G401.6 (cell line): ENCODE measurements at regions not wholly inside any gene's neighbourhood (a gene's known extent, or its start where the extent isn't known, plus 50 kb on each side); places are given as distances from the start of the nearest gene placed in this dataset.
A peak's percentile ranks its signal among the peaks of the same experiment; 100 is the strongest.
"Not testable (repeated sequence)": the region's sequence is repeated elsewhere in the genome, so short reads cannot be mapped to it uniquely, and the experiment has no call there.

Experiments
- FAIRE-seq: peaks from 2 replicates; lab custom pipeline; 2012; peaks lifted over from hg19 to GRCh38; lab: Jason Lieb, UNC

- peak; percentile 99 for FAIRE-seq
Observed at GRCh38 chr6:141562851-141563763, 569.6 kb upstream of the GJE1 start.

- no peak for FAIRE-seq
Observed at GRCh38 chr6:141562186-141562811, 570.4 kb upstream of the GJE1 start.

- FAIRE-seq = no peak
Observed at GRCh38 chr6:141561154-141561553, 571.6 kb upstream of the GJE1 start.

- no peak for FAIRE-seq
Observed at GRCh38 chr6:141552463-141552862, 580.3 kb upstream of the GJE1 start.

GRCh38 chr6:141552031-141552430 is 580.7 kb upstream of the GJE1 start:
- no peak for FAIRE-seq

- no peak for FAIRE-seq
Observed at GRCh38 chr6:141551318-141551717, 581.4 kb upstream of the GJE1 start.

GRCh38 chr6:141550471-141550870 is 582.3 kb upstream of the GJE1 start:
- peak; percentile 50 for FAIRE-seq

- no peak for FAIRE-seq
Observed at GRCh38 chr6:141548966-141549365, 583.8 kb upstream of the GJE1 start.

- no peak for FAIRE-seq
Observed at GRCh38 chr6:141541581-141542324, 591.0 kb upstream of the GJE1 start.

- no peak for FAIRE-seq
Observed at GRCh38 chr6:141540207-141540606, 592.5 kb upstream of the GJE1 start.

GRCh38 chr6:141539617-141540016 is 593.1 kb upstream of the GJE1 start:
- no peak for FAIRE-seq

GRCh38 chr6:141532211-141532610 is 600.5 kb upstream of the GJE1 start:
- FAIRE-seq = no peak

- FAIRE-seq = no peak
Observed at GRCh38 chr6:141531040-141531439, 601.7 kb upstream of the GJE1 start.

- no peak for FAIRE-seq
Observed at GRCh38 chr6:141528596-141528995, 604.1 kb upstream of the GJE1 start.

- FAIRE-seq = no peak
Observed at GRCh38 chr6:141526985-141527384, 605.7 kb upstream of the GJE1 start.

- FAIRE-seq = no peak
Observed at GRCh38 chr6:141521440-141521839, 611.3 kb upstream of the GJE1 start.

- FAIRE-seq = peak; percentile 55
Observed at GRCh38 chr6:141513830-141514229, 618.9 kb upstream of the GJE1 start.

GRCh38 chr6:141510803-141511202 is 621.9 kb upstream of the GJE1 start:
- no peak for FAIRE-seq

GRCh38 chr6:141506062-141506461 is 626.7 kb upstream of the GJE1 start:
- FAIRE-seq = not testable (repeated sequence)

- not testable (repeated sequence) for FAIRE-seq
Observed at GRCh38 chr6:141504318-141504717, 628.4 kb upstream of the GJE1 start.

- no peak for FAIRE-seq
Observed at GRCh38 chr6:141501616-141502015, 631.1 kb upstream of the GJE1 start.

GRCh38 chr6:141498977-141499376 is 633.7 kb upstream of the GJE1 start:
- FAIRE-seq = no peak
